ENCODE measurements at regions not wholly inside any gene's neighbourhood (a gene's known extent, or its start where the extent isn't known, plus 50 kb on each side); places are given as distances from the start of the nearest gene placed in this dataset.

GRCh38 chr5:157948738-157949410, 89.9 kb upstream of the CLINT1 start:
- TF ChIP-seq POLR2A (IDR thresholded peaks at IDR 0.05) (no peak), CTCF (IDR thresholded peaks at IDR 0.05) (peak; percentile 74 to 93 (median 86))
